GM12875 (cell line): ENCODE measurements at regions not wholly inside any gene's neighbourhood (a gene's known extent, or its start where the extent isn't known, plus 50 kb on each side); places are given as distances from the start of the nearest gene placed in this dataset.
A peak's percentile ranks its signal among the peaks of the same experiment; 100 is the strongest.

Experiments
- H3K4me3 ChIP-seq: one replicate; pipeline ENCODE4 v1.5.1; 2011; ENCODE audit warnings: low read depth, low read length, control low read depth
- CTCF ChIP-seq: IDR thresholded peaks from 2 replicates; pipeline ENCODE4 v1.5.1; 2011; ENCODE audit warnings: low read depth, mild to moderate bottlenecking, control low read depth, inconsistent platforms, low read length, moderate library complexity, borderline replicate concordance; ENCODE audit not compliant: insufficient read depth

- TF ChIP-seq CTCF, result no peak
Observed at GRCh38 chr14:29216268-29217232, 450.0 kb downstream of the FOXG1 start.

GRCh38 chr14:29217813-29218450 is 451.3 kb downstream of the FOXG1 start:
- no peak overlapping the region for H3K4me3 ChIP-seq
- no peak for TF ChIP-seq CTCF

More at GRCh38 chr14:29216268-29217232, 450.0 kb downstream of the FOXG1 start:
- no peak overlapping the region for H3K4me3 ChIP-seq

GRCh38 chr14:29220072-29220471 is 453.5 kb downstream of the FOXG1 start:
- no peak overlapping the region for H3K4me3 ChIP-seq
- TF ChIP-seq CTCF, result no peak

- no peak for TF ChIP-seq CTCF
- no peak overlapping the region for H3K4me3 ChIP-seq
Observed at GRCh38 chr14:29220566-29220965, 454.0 kb downstream of the FOXG1 start.

GRCh38 chr14:29222006-29222405 is 455.4 kb downstream of the FOXG1 start:
- no peak for TF ChIP-seq CTCF

GRCh38 chr14:29222671-29223268 is 456.2 kb downstream of the FOXG1 start:
- 0 out of 2 replicates have a peak, but pooled peaks have one; percentile 30 for TF ChIP-seq CTCF
- H3K4me3 ChIP-seq, result no peak overlapping the region

More at GRCh38 chr14:29222006-29222405, 455.4 kb downstream of the FOXG1 start:
- H3K4me3 ChIP-seq, result no peak overlapping the region

GRCh38 chr14:29223947-29224346 is 457.4 kb downstream of the FOXG1 start:
- TF ChIP-seq CTCF, result no peak

More at GRCh38 chr14:29223947-29224346, 457.4 kb downstream of the FOXG1 start:
- no peak overlapping the region for H3K4me3 ChIP-seq
